IMR-90 (cell line): ENCODE measurements at regions not wholly inside any gene's neighbourhood (a gene's known extent, or its start where the extent isn't known, plus 50 kb on each side); places are given as distances from the start of the nearest gene placed in this dataset.

Experiments
- ATAC-seq: fragments of 200-7000 bp; cut with Tn5 transposase; 2 replicates; pipeline ENCODE4 v1.9.1; 2020; ENCODE audit warnings: low read depth, mild to moderate bottlenecking, moderate library complexity
- BruUV-seq: library from RNA; stranded (reverse); fragments of 400-500 nt; replicated peaks from 2 replicates; lab custom pipeline; 2021; lab: Mats Ljungman, UMichigan
- CTCF ChIA-PET: fragments of 300-600 bp; formaldehyde crosslinking; extraction: SDS; loops from one replicate; lab custom pipeline; 2021; ENCODE audit warnings: antibody characterized with exemption; lab: Yijun Ruan, JAX
- POLR2A ChIA-PET: fragments of 300-600 bp; sonication (Branson Sonifier 250); formaldehyde crosslinking; loops from one replicate; lab custom pipeline; 2022; ENCODE audit warnings: antibody characterized with exemption; ENCODE audit not compliant: unreplicated experiment; lab: Charles Lee
- DNase-seq: peaks from one replicate; pipeline ENCODE4 v3.0.0; 2013
- H2AFZ ChIP-seq: replicated peaks from 2 replicates; pipeline ENCODE3; 2013; ENCODE audit warnings: low read length, mild to moderate bottlenecking; ENCODE audit not compliant: poor library complexity
- H2AK5ac ChIP-seq: 2 replicates; pipeline ENCODE4 v1.6.1; 2013; ENCODE audit warnings: low read depth, low read length, inconsistent platforms
- H2AK9ac ChIP-seq: replicated peaks from 2 replicates; pipeline ENCODE3; 2013; ENCODE audit warnings: mild to moderate bottlenecking, low read depth, low read length, moderate library complexity; ENCODE audit not compliant: poor library complexity
- H2BK120ac ChIP-seq: 2 replicates; pipeline ENCODE4 v1.6.1; 2013; ENCODE audit warnings: low read depth, low read length, inconsistent platforms
- H2BK15ac ChIP-seq: 3 replicates; pipeline ENCODE4 v1.6.1; 2013; ENCODE audit warnings: low read depth, low read length, inconsistent platforms
- H2BK20ac ChIP-seq: 2 replicates; pipeline ENCODE4 v1.6.1; 2013; ENCODE audit warnings: low read depth, mild to moderate bottlenecking, inconsistent platforms, low read length, moderate library complexity
- H2BK5ac ChIP-seq: 2 replicates; pipeline ENCODE4 v1.6.1; 2013; ENCODE audit warnings: mild to moderate bottlenecking, low read depth, low read length, inconsistent platforms; ENCODE audit not compliant: poor library complexity, severe bottlenecking
- H3K14ac ChIP-seq: replicated peaks from 2 replicates; pipeline ENCODE4 v1.6.1; 2013; ENCODE audit warnings: low read depth, low read length, inconsistent platforms
- H3K18ac ChIP-seq: 2 replicates; pipeline ENCODE4 v1.6.1; 2013; ENCODE audit warnings: low read depth, low read length, control low read depth
- H3K23ac ChIP-seq: 2 replicates; pipeline ENCODE4 v1.6.1; 2013; ENCODE audit warnings: low read depth, low read length, inconsistent platforms
- H3K27ac ChIP-seq: 2 replicates; pipeline ENCODE4 v1.5.1; 2013; ENCODE audit warnings: mild to moderate bottlenecking, control low read depth, low read length; ENCODE audit not compliant: insufficient read depth
- H3K27me3 ChIP-seq: 2 replicates; pipeline ENCODE4 v1.6.1; 2013; ENCODE audit warnings: low read length; ENCODE audit not compliant: control insufficient read depth, insufficient read depth
- H3K36me3 ChIP-seq: 2 replicates; pipeline ENCODE4 v1.6.1; 2013; ENCODE audit warnings: low read length, mixed read lengths; ENCODE audit not compliant: control insufficient read depth, insufficient read depth
- H3K4ac ChIP-seq: 2 replicates; pipeline ENCODE4 v1.6.1; 2013; ENCODE audit warnings: low read depth, low read length, inconsistent platforms
- H3K4me1 ChIP-seq: 2 replicates; pipeline ENCODE4 v1.6.1; 2013; ENCODE audit warnings: low read length, mixed read lengths; ENCODE audit not compliant: control insufficient read depth, insufficient read depth
- H3K4me2 ChIP-seq: 2 replicates; pipeline ENCODE4 v1.6.1; 2013; ENCODE audit warnings: low read depth, mild to moderate bottlenecking, control low read depth, low read length, moderate library complexity
- H3K4me3 ChIP-seq: 2 replicates; pipeline ENCODE4 v1.5.1; 2013; ENCODE audit warnings: low read depth, mild to moderate bottlenecking, control low read depth, low read length, moderate library complexity; ENCODE audit not compliant: insufficient read depth
- H3K56ac ChIP-seq: 2 replicates; pipeline ENCODE4 v1.6.1; 2013; ENCODE audit warnings: low read length, inconsistent platforms; ENCODE audit not compliant: insufficient read depth; ENCODE audit errors: extremely low read depth
- H3K79me1 ChIP-seq, 2 experiments: 2 replicates each; pipeline ENCODE4 v1.6.1; 2013; ENCODE audit warnings: low read length in 2 of 2, inconsistent platforms in 1 of 2, low read depth in 1 of 2
- H3K9ac ChIP-seq: 2 replicates; pipeline ENCODE4 v1.6.1; 2013; ENCODE audit warnings: low read depth, low read length, control low read depth
- H3K9me1 ChIP-seq: 2 replicates; pipeline ENCODE4 v1.6.1; 2013; ENCODE audit warnings: low read length, inconsistent platforms; ENCODE audit not compliant: insufficient read depth
- H3K9me3 ChIP-seq: 2 replicates; pipeline ENCODE4 v1.6.1; 2013; ENCODE audit warnings: low read length; ENCODE audit not compliant: control insufficient read depth, insufficient read depth
- H4K20me1 ChIP-seq: 2 replicates; pipeline ENCODE4 v1.6.1; 2013; ENCODE audit warnings: low read length, inconsistent platforms; ENCODE audit not compliant: insufficient read depth
- H4K5ac ChIP-seq: 2 replicates; pipeline ENCODE4 v1.6.1; 2013; ENCODE audit warnings: mild to moderate bottlenecking, low read depth, low read length, control low read depth
- H4K8ac ChIP-seq, 2 experiments: 2 replicates each; pipeline ENCODE4 v1.6.1; 2013; ENCODE audit warnings: low read depth in 2 of 2, low read length in 2 of 2, control low read depth in 1 of 2, inconsistent platforms in 1 of 2
- H4K91ac ChIP-seq: 2 replicates; pipeline ENCODE4 v1.6.1; 2013; ENCODE audit warnings: low read depth, low read length, inconsistent platforms; ENCODE audit not compliant: insufficient read depth
- NFE2L2 ChIP-seq: fragments of 150-350 bp; IDR thresholded peaks from 2 replicates; pipeline ENCODE4 v1.6.1; 2016; ENCODE audit warnings: low read depth, mild to moderate bottlenecking, low read length
- RAD21 ChIP-seq: IDR thresholded peaks from 2 replicates; pipeline ENCODE4 v1.6.1; 2012; ENCODE audit warnings: low read length, improper control_type of control experiment
- dilution Hi-C: fragments of 300-500 bp; cut with HindIII; formaldehyde crosslinking; loops from one replicate; pipeline ENCODE4 v1.14.3; 2018; ENCODE audit warnings: low sequenced_read_pairs; ENCODE audit not compliant: unreplicated experiment
- in situ Hi-C: fragments of 300-500 bp; cut with MboI; formaldehyde crosslinking; loops from 3 replicates; pipeline ENCODE4 v1.14.3; 2019; ENCODE audit warnings: low sequenced_read_pairs, inconsistent platforms, mixed read lengths
- intact Hi-C: fragments of 100-400 bp; cut with micrococcal nuclease; formaldehyde crosslinking; loops from 2 replicates; pipeline ENCODE4 v1.10.0; 2022
- TF ChIP-seq, protein P1 (sequence below): fragments of 150-350 bp; IDR thresholded peaks from 2 replicates; pipeline ENCODE4 v1.6.1; 2016; ENCODE audit warnings: low read depth, mild to moderate bottlenecking, low read length, moderate library complexity, borderline replicate concordance

DNA sequence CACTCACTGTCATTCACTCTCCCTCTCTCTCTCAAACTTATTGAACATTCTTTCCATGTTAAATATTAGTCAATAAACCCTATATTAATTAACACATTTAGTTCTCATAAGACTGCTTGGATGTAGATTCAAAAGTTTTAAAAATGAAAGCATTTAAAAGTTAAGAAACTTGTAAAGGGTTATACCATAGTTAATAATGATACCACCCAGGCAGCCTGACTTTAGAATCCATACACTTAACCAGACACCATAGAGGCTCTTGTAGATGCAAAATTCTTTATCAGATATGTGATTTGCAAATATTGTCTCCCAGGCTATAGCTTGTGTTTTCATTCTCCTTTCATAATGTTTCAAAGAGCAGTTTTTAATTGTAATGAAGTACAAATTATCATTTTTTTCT, 335.8 kb upstream of the ACTBL2 start:
- peaks cover 6% of the 10 kb centered on the region; the same call in 1 of the 2 replicates for H3K4me1 ChIP-seq
- TF ChIP-seq RAD21 (no peak), NFE2L2 (no peak)
- TF ChIP-seq, protein P1, sequence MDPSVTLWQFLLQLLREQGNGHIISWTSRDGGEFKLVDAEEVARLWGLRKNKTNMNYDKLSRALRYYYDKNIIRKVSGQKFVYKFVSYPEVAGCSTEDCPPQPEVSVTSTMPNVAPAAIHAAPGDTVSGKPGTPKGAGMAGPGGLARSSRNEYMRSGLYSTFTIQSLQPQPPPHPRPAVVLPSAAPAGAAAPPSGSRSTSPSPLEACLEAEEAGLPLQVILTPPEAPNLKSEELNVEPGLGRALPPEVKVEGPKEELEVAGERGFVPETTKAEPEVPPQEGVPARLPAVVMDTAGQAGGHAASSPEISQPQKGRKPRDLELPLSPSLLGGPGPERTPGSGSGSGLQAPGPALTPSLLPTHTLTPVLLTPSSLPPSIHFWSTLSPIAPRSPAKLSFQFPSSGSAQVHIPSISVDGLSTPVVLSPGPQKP: no peak
- CTCF ChIA-PET: no interaction called here
- no peak overlapping the region for H3K18ac ChIP-seq
- no TSS peak for BruUV-seq
- no peak overlapping the region for H3K56ac ChIP-seq
- POLR2A ChIA-PET: no interaction called here
- no peak overlapping the region for H2BK120ac ChIP-seq
- H2BK15ac ChIP-seq: no peak overlapping the region
- no peaks in the 10 kb centered on the region for H3K79me1 ChIP-seq
- in situ Hi-C loops (no loop called here), intact Hi-C loops (no loop called here), dilution Hi-C loops (no loop called here)
- H4K20me1 ChIP-seq: no peaks in the 10 kb centered on the region
- no peak overlapping the region for H4K8ac ChIP-seq
- H3K23ac ChIP-seq: no peak overlapping the region
- no peak overlapping the region for H2BK5ac ChIP-seq
- no peak overlapping the region for H4K91ac ChIP-seq
- H3K36me3 ChIP-seq: no peaks in the 10 kb centered on the region
- H3K4ac ChIP-seq: no peak overlapping the region
- ATAC-seq (no peak), DNase-seq (no peak)
- H3K4me3 ChIP-seq: no peak overlapping the region
- H3K9me3 ChIP-seq: 0 out of 2 replicates have a peak, but pooled peaks cover 1% of the 10 kb centered on the region
- H2BK20ac ChIP-seq: no peak overlapping the region; the same call in 1 of the 2 replicates
- no peak overlapping the region for H2AK5ac ChIP-seq
- H3K9ac ChIP-seq: no peak overlapping the region
- H3K14ac ChIP-seq: no peak overlapping the region
- no peak overlapping the region for H3K27ac ChIP-seq
- no peaks in the 10 kb centered on the region for H3K9me1 ChIP-seq
- no peaks in the 10 kb centered on the region for H3K27me3 ChIP-seq
- no peak overlapping the region for H3K4me2 ChIP-seq
- H2AFZ ChIP-seq: no peak overlapping the region
- H2AK9ac ChIP-seq: no peak overlapping the region
- H4K5ac ChIP-seq: no peak overlapping the region
